ENCODE measurements at regions not wholly inside any gene's neighbourhood (a gene's known extent, or its start where the extent isn't known, plus 50 kb on each side); places are given as distances from the start of the nearest gene placed in this dataset.

DNA sequence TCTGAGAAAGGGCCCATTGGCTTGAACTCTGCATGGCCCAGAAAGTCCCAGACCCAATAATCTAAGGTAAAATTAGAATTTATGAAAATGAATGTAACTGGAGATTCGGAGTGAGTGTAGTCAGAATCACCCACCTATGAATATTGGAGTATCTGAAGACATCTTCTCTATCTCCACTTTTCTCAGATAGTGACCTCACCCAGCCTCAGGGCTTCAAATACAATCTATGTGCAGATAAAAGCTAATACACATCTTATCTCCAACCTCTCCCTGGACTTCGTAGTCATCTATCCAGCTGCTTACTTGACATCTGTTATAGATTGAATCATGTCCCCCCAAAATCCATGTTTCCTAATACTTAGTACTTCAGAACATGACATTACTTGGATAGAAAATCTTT lies 263.2 kb downstream of the RAD51AP2 start:
- no peaks in the 10 kb centered on the region for H3K27me3 ChIP-seq (ENCODE audit: insufficient read depth, low read length)
- no peak for DNase-seq
- CTCF ChIA-PET (ENCODE audit: partially characterized antibody), result no interaction called here
- Mint-ChIP-seq H3K27me3 (peaks cover 0 to 2% of the 10 kb centered on the region in 2 donors), H3K9me3 (peaks cover 0 to 16% (median 4%) of the 10 kb centered on the region in 8 donors), H3K27ac (no peak overlapping the region), H3K4me1 (no peaks in the 10 kb centered on the region), H3K4me3 (no peak overlapping the region), H3K36me3 (no peaks in the 10 kb centered on the region)
- intact Hi-C loops (cut with micrococcal nuclease), result no loop called here
- H3K4me3 ChIP-seq (ENCODE audit: low read length in 2 of 2), result no peak overlapping the region
- H3K4me1 ChIP-seq (ENCODE audit: insufficient read depth, low read length), result no peaks in the 10 kb centered on the region
- no peaks in the 10 kb centered on the region for H3K36me3 ChIP-seq (ENCODE audit: insufficient read depth, low read length)
- POLR2A ChIA-PET (ENCODE audit: partially characterized antibody), result no interaction called here
- no peaks in the 10 kb centered on the region for H3K9me3 ChIP-seq (ENCODE audit: control insufficient read depth in 1 of 2, low read length in 2 of 2)
- no peak overlapping the region for H3K27ac ChIP-seq (ENCODE audit: low read depth, low read length)

DNA sequence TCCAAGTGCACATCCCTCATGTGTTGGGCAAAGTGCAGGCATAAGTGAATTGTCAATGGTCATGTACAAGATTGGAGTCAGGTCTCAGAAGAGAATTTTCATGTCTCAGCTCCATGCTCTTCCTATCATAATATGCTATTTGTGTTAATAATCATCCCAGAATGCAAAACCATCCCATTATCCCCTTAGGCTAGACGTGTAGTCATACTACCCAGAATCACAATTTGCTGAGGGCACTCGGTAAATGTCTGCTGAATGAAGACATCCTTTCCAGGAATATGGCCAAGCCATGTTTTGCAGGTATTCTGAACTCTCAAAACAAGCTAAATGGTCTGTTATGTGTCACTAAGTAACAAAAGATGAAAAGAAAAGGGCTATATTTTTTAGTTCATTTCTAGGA lies 263.8 kb downstream of the RAD51AP2 start:
- Histone ChIP-seq H3K4me1 (ENCODE audit: insufficient read depth, low read length) (no peaks in the 10 kb centered on the region), H3K27ac (ENCODE audit: low read depth, low read length) (no peak overlapping the region), H3K4me3 (ENCODE audit: low read length in 2 of 2) (no peak overlapping the region), H3K36me3 (ENCODE audit: insufficient read depth, low read length) (no peaks in the 10 kb centered on the region), H3K9me3 (ENCODE audit: control insufficient read depth in 1 of 2, low read length in 2 of 2) (no peaks in the 10 kb centered on the region), H3K27me3 (ENCODE audit: insufficient read depth, low read length) (no peaks in the 10 kb centered on the region)
- H3K27me3 Mint-ChIP-seq, result peaks cover 0 to 2% of the 10 kb centered on the region in 2 donors
- no peak overlapping the region for H3K4me3 Mint-ChIP-seq
- H3K36me3 Mint-ChIP-seq, result no peaks in the 10 kb centered on the region
- POLR2A ChIA-PET (ENCODE audit: partially characterized antibody), result no interaction called here
- DNase-seq, result no peak
- no peaks in the 10 kb centered on the region for H3K4me1 Mint-ChIP-seq
- peaks cover 0 to 16% (median 4%) of the 10 kb centered on the region in 8 donors for H3K9me3 Mint-ChIP-seq
- CTCF ChIA-PET (ENCODE audit: partially characterized antibody), result no interaction called here
- H3K27ac Mint-ChIP-seq, result no peak overlapping the region
- intact Hi-C loops (cut with micrococcal nuclease), result no loop called here

DNA sequence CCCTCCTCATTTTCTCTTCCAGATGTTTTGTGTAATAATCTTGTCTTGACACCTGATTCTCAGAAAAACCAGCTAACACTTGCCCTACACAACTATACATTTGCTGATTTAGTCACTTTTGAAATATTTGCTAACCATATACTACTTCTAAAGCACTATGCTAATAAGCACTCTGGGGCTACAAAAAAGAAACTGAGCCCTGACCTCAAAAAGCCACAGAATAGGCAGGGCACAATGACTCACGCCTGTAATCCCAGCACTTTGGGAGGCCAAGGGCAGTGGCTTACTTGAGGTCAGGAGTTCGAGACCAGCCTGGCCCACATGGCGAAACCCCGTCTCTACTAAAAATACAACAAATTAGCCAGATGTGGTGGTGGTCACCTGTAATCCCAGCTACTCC lies 266.0 kb downstream of the RAD51AP2 start:
- intact Hi-C loops (cut with micrococcal nuclease), result no loop called here
- Mint-ChIP-seq H3K27ac (no peak overlapping the region), H3K36me3 (no peaks in the 10 kb centered on the region), H3K9me3 (peaks cover 0 to 19% (median 5%) of the 10 kb centered on the region in 8 donors), H3K27me3 (peaks cover 0 to 2% of the 10 kb centered on the region in 2 donors), H3K4me3 (no peak overlapping the region), H3K4me1 (no peaks in the 10 kb centered on the region)
- DNase-seq, result no peak
- H3K27ac ChIP-seq (ENCODE audit: low read depth, low read length), result no peak overlapping the region
- H3K4me3 ChIP-seq (ENCODE audit: low read length in 2 of 2), result no peak overlapping the region
- ChIA-PET CTCF (ENCODE audit: partially characterized antibody) (no interaction called here), POLR2A (ENCODE audit: partially characterized antibody) (no interaction called here)
- H3K27me3 ChIP-seq (ENCODE audit: insufficient read depth, low read length), result no peaks in the 10 kb centered on the region
- H3K36me3 ChIP-seq (ENCODE audit: insufficient read depth, low read length), result no peaks in the 10 kb centered on the region
- no peaks in the 10 kb centered on the region for H3K9me3 ChIP-seq (ENCODE audit: control insufficient read depth in 1 of 2, low read length in 2 of 2)
- H3K4me1 ChIP-seq (ENCODE audit: insufficient read depth, low read length), result no peaks in the 10 kb centered on the region

DNA sequence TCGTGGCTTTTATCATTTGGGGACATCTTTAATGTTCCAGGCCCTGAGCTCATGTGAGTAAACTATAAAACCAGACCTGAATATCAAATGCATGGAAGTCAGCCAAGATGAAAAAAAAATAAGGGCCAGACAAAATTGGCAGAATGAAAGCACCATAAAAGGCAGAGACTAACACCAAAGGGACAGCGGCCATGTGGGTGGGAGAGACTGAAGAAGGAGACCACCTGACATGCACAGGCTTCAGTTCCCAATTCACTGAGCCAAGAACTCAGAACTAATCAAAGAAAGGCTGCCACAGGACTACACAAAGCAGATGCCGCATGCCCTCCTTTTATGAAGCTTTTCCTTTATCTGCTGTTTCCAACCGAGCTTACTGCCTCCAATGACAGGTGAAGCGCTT lies 267.1 kb downstream of the RAD51AP2 start:
- no peaks in the 10 kb centered on the region for H3K4me1 Mint-ChIP-seq
- no peaks in the 10 kb centered on the region for H3K36me3 Mint-ChIP-seq
- no peak for DNase-seq
- Histone ChIP-seq H3K27me3 (ENCODE audit: insufficient read depth, low read length) (no peaks in the 10 kb centered on the region), H3K27ac (ENCODE audit: low read depth, low read length) (no peak overlapping the region), H3K4me3 (ENCODE audit: low read length in 2 of 2) (no peak overlapping the region), H3K9me3 (ENCODE audit: control insufficient read depth in 1 of 2, low read length in 2 of 2) (no peaks in the 10 kb centered on the region), H3K36me3 (ENCODE audit: insufficient read depth, low read length) (no peaks in the 10 kb centered on the region), H3K4me1 (ENCODE audit: insufficient read depth, low read length) (no peaks in the 10 kb centered on the region)
- no peak overlapping the region for H3K4me3 Mint-ChIP-seq
- CTCF ChIA-PET (ENCODE audit: partially characterized antibody), result no interaction called here
- peaks cover 0 to 19% (median 5%) of the 10 kb centered on the region in 8 donors for H3K9me3 Mint-ChIP-seq
- H3K27ac Mint-ChIP-seq, result no peak overlapping the region
- POLR2A ChIA-PET (ENCODE audit: partially characterized antibody), result no interaction called here
- H3K27me3 Mint-ChIP-seq, result peaks cover 0 to 2% of the 10 kb centered on the region in 2 donors
- intact Hi-C loops (cut with micrococcal nuclease), result no loop called here

DNA sequence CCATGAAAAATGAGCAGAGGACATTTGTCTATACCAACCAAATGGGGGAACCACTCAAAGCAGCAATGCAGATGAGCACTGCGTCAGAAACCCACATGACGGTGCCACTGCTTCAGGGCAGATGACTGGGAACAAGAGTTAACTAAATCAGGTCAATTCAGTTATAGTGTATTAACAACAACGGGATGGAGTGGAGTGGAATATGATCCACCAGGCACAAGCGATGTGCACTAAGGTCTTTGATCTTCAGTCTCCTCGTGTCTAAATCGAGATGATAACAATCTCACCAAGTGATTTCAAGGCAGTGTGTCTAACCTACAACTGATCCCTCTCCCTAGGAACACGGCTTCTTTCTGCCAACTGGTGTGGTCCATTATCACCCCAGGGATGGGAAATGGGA lies 269.0 kb downstream of the RAD51AP2 start:
- no peaks in the 10 kb centered on the region for H3K4me1 Mint-ChIP-seq
- H3K4me3 ChIP-seq (ENCODE audit: low read length in 2 of 2), result no peak overlapping the region
- ChIA-PET POLR2A (ENCODE audit: partially characterized antibody) (no interaction called here), CTCF (ENCODE audit: partially characterized antibody) (no interaction called here)
- intact Hi-C loops (cut with micrococcal nuclease), result no loop called here
- no peaks in the 10 kb centered on the region for H3K9me3 ChIP-seq (ENCODE audit: control insufficient read depth in 1 of 2, low read length in 2 of 2)
- H3K27me3 ChIP-seq (ENCODE audit: insufficient read depth, low read length), result no peaks in the 10 kb centered on the region
- H3K36me3 ChIP-seq (ENCODE audit: insufficient read depth, low read length), result no peaks in the 10 kb centered on the region
- no peaks in the 10 kb centered on the region for H3K36me3 Mint-ChIP-seq
- no peak overlapping the region for H3K27ac ChIP-seq (ENCODE audit: low read depth, low read length)
- no peaks in the 10 kb centered on the region for H3K4me1 ChIP-seq (ENCODE audit: insufficient read depth, low read length)
- H3K27ac Mint-ChIP-seq, result no peak overlapping the region
- DNase-seq, result no peak
- peaks cover 0 to 1% of the 10 kb centered on the region in 2 donors for H3K27me3 Mint-ChIP-seq
- H3K4me3 Mint-ChIP-seq, result no peak overlapping the region
- H3K9me3 Mint-ChIP-seq, result peaks cover 0 to 10% (median 4%) of the 10 kb centered on the region in 8 donors

GRCh38 chr2:17245906-17246305 lies 272.3 kb downstream of the RAD51AP2 start:
- Mint-ChIP-seq H3K4me3 (no peak overlapping the region), H3K4me1 (no peaks in the 10 kb centered on the region), H3K27me3 (no peaks in the 10 kb centered on the region), H3K27ac (no peak overlapping the region), H3K9me3 (peaks cover 0 to 9% (median 5%) of the 10 kb centered on the region in 8 donors), H3K36me3 (no peaks in the 10 kb centered on the region)
- no peak for DNase-seq
- intact Hi-C loops (cut with micrococcal nuclease), result no loop called here
- Histone ChIP-seq H3K4me3 (ENCODE audit: low read length in 2 of 2) (no peak overlapping the region), H3K27me3 (ENCODE audit: insufficient read depth, low read length) (no peaks in the 10 kb centered on the region), H3K9me3 (ENCODE audit: control insufficient read depth in 1 of 2, low read length in 2 of 2) (no peaks in the 10 kb centered on the region), H3K36me3 (ENCODE audit: insufficient read depth, low read length) (no peaks in the 10 kb centered on the region), H3K27ac (ENCODE audit: low read depth, low read length) (no peak overlapping the region), H3K4me1 (ENCODE audit: insufficient read depth, low read length) (no peaks in the 10 kb centered on the region)
- POLR2A ChIA-PET (ENCODE audit: partially characterized antibody), result no interaction called here
- CTCF ChIA-PET (ENCODE audit: partially characterized antibody), result no interaction called here

DNA sequence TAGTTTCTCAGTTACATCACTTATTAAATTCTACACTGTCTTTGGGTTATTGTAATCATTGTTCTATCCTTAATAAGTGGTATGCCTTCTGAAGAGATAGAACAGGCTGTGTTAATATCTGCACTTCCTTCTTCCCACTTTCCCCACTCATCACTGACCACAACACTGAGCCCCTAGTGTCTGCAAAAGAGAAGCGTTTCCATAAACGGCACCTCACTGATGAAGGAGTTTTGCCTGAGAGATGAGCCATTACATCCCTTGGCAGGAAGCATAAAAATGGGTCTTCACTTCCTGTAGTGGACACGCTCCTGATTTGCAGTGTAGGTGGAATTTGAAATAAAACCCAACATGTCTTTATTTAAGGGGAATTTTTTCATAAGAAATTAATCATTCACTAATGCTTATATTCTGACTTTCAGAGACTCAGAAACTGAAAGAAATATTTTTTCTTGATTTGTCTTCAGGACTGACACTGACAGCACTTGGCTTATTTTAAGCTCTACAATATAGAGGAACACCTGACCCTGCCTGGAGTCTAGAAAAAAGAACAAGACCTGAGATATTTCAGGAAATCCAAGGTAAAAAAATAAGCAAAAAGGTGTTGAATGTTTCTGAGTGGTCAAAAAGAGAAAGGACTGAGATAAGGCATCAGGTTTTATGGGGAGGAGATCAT lies 275.3 kb downstream of the RAD51AP2 start:
- ChIA-PET CTCF (ENCODE audit: partially characterized antibody) (no interaction called here), POLR2A (ENCODE audit: partially characterized antibody) (no interaction called here)
- H3K36me3 Mint-ChIP-seq, result no peaks in the 10 kb centered on the region
- no peaks in the 10 kb centered on the region for H3K27me3 Mint-ChIP-seq
- Histone ChIP-seq H3K36me3 (ENCODE audit: insufficient read depth, low read length) (no peaks in the 10 kb centered on the region), H3K27ac (ENCODE audit: low read depth, low read length) (no peak overlapping the region), H3K4me3 (ENCODE audit: low read length in 2 of 2) (no peak overlapping the region), H3K4me1 (ENCODE audit: insufficient read depth, low read length) (no peaks in the 10 kb centered on the region), H3K27me3 (ENCODE audit: insufficient read depth, low read length) (no peaks in the 10 kb centered on the region), H3K9me3 (ENCODE audit: control insufficient read depth in 1 of 2, low read length in 2 of 2) (no peaks in the 10 kb centered on the region)
- H3K4me3 Mint-ChIP-seq, result no peak overlapping the region
- intact Hi-C loops (cut with micrococcal nuclease), result no loop called here
- peaks cover 0 to 6% (median 2%) of the 10 kb centered on the region in 8 donors for H3K9me3 Mint-ChIP-seq
- H3K4me1 Mint-ChIP-seq, result no peaks in the 10 kb centered on the region
- DNase-seq, result no peak
- H3K27ac Mint-ChIP-seq, result no peak overlapping the region

DNA sequence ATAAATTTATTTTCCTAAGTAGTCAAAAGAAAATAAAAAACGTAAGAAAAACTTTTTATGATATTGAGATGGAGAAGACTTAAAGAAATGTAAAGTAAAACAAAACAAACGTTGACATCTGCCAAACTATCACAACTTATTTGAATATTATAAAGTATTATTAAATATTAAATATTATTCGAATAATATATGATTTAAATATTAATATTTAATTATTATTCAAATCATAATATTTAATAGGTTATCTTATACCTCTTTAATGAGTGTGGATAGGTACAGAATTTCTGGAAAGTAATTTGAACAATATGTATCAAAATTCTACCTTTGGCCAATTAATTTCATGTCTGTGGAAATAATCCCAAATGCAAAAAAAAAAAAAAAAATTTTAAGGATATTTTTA lies 278.7 kb downstream of the RAD51AP2 start:
- H3K9me3 Mint-ChIP-seq, result peaks cover 0 to 7% (median under 1%) of the 10 kb centered on the region in 8 donors

More for the DNA sequence above, 278.7 kb downstream of the RAD51AP2 start:
- ChIA-PET CTCF (ENCODE audit: partially characterized antibody) (no interaction called here), POLR2A (ENCODE audit: partially characterized antibody) (no interaction called here)
- Histone ChIP-seq H3K27me3 (ENCODE audit: insufficient read depth, low read length) (no peaks in the 10 kb centered on the region), H3K27ac (ENCODE audit: low read depth, low read length) (no peak overlapping the region), H3K4me1 (ENCODE audit: insufficient read depth, low read length) (no peaks in the 10 kb centered on the region), H3K4me3 (ENCODE audit: low read length in 2 of 2) (no peak overlapping the region), H3K9me3 (ENCODE audit: control insufficient read depth in 1 of 2, low read length in 2 of 2) (no peaks in the 10 kb centered on the region), H3K36me3 (ENCODE audit: insufficient read depth, low read length) (no peaks in the 10 kb centered on the region)
- Mint-ChIP-seq H3K27me3 (no peaks in the 10 kb centered on the region), H3K4me1 (no peaks in the 10 kb centered on the region), H3K4me3 (no peak overlapping the region), H3K36me3 (no peaks in the 10 kb centered on the region), H3K27ac (no peak overlapping the region)
- intact Hi-C loops (cut with micrococcal nuclease), result no loop called here
- no peak for DNase-seq
